ENCODE measurements at regions not wholly inside any gene's neighbourhood (a gene's known extent, or its start where the extent isn't known, plus 50 kb on each side); places are given as distances from the start of the nearest gene placed in this dataset.
A peak's percentile ranks its signal among the peaks of the same experiment; 100 is the strongest.

DNA sequence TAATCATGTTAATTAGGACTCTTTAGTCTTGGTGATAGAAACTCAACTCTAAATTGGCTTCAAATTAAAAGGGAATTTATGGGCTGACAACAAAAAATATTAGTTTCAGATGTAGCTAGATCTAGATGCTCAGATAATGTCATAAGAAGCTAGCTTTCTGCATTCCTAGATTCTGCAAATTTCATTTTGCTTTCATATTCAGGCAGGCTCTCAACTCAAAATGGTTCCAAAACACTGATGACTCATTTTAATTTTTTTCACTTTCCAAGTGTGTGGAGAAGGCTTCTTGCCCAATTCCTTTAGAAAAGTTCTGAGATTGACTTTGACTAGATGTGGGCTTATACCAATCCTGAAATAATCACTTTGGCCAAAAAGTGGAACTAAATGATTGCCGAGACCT lies 236.7 kb upstream of the GOT2 start:
- Histone ChIP-seq H3K4me3 (peak overlapping the region in 1 of 2 donors; percentile 22), H3K9me3 (no peaks in the 10 kb centered on the region), H3K27ac (no peak overlapping the region), H3K27me3 (no peaks in the 10 kb centered on the region), H3K4me1 (no peaks in the 10 kb centered on the region), H3K36me3 (no peaks in the 10 kb centered on the region)
- TF ChIP-seq, protein P1, sequence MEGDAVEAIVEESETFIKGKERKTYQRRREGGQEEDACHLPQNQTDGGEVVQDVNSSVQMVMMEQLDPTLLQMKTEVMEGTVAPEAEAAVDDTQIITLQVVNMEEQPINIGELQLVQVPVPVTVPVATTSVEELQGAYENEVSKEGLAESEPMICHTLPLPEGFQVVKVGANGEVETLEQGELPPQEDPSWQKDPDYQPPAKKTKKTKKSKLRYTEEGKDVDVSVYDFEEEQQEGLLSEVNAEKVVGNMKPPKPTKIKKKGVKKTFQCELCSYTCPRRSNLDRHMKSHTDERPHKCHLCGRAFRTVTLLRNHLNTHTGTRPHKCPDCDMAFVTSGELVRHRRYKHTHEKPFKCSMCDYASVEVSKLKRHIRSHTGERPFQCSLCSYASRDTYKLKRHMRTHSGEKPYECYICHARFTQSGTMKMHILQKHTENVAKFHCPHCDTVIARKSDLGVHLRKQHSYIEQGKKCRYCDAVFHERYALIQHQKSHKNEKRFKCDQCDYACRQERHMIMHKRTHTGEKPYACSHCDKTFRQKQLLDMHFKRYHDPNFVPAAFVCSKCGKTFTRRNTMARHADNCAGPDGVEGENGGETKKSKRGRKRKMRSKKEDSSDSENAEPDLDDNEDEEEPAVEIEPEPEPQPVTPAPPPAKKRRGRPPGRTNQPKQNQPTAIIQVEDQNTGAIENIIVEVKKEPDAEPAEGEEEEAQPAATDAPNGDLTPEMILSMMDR (IDR thresholded peaks at IDR 0.05) = no peak
- DNase-seq (ENCODE audit: low spot score in 2 of 2) = no peak
- intact Hi-C loops (cut with DNase I) = no loop called here

DNA sequence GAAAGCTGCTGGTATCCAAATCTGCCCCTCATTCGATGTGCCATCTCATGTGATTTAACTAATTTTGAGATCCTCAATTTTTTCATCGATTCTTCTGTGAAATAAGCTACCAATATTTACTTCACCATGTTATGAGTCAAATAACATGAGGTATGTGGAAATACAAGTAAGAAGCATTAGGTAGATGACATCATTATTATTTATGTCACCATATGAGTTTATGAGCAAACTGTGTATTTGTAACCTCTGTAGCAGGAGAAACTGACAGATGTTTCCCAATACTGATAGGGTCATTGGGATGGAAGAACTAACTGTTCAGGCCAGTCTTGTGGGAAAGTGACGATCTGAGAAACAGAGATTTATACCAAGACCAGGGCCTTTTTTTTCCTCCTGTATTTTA lies 229.4 kb upstream of the GOT2 start:
- TF ChIP-seq, protein P1 (IDR thresholded peaks at IDR 0.05) = no peak
- Histone ChIP-seq H3K9me3 (no peaks in the 10 kb centered on the region), H3K36me3 (no peaks in the 10 kb centered on the region), H3K4me1 (no peaks in the 10 kb centered on the region), H3K27me3 (no peaks in the 10 kb centered on the region), H3K4me3 (no peak overlapping the region), H3K27ac (no peak overlapping the region)
- intact Hi-C loops (cut with DNase I) = no loop called here
- no peak for DNase-seq (ENCODE audit: low spot score in 2 of 2)

DNA sequence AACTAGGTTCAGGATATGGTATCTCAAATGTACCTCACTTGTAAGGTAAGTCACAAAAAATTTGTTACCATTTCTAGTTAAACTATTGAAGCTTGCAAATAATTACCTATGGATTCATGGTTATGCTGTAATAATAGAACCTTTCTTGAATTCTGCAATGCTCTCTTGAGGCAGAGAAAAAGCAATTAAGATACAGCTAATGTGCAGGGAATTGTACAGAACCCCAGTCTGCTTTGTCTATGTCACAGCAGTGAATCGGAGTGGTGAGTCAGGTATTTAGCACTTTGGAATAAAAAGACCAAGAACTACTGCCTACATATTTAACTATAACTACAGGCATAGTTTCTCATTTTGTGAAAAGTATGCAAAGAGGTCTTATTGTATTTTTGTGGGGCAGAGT lies 228.7 kb upstream of the GOT2 start:
- no peaks in the 10 kb centered on the region for H3K4me1 ChIP-seq
- no peak overlapping the region for H3K4me3 ChIP-seq
- no peaks in the 10 kb centered on the region for H3K27me3 ChIP-seq
- no peak for DNase-seq (ENCODE audit: low spot score in 2 of 2)
- intact Hi-C loops (cut with DNase I) = no loop called here
- H3K36me3 ChIP-seq = no peaks in the 10 kb centered on the region
- H3K27ac ChIP-seq = no peak overlapping the region
- no peaks in the 10 kb centered on the region for H3K9me3 ChIP-seq
- TF ChIP-seq, protein P1 (IDR thresholded peaks at IDR 0.05) = no peak

DNA sequence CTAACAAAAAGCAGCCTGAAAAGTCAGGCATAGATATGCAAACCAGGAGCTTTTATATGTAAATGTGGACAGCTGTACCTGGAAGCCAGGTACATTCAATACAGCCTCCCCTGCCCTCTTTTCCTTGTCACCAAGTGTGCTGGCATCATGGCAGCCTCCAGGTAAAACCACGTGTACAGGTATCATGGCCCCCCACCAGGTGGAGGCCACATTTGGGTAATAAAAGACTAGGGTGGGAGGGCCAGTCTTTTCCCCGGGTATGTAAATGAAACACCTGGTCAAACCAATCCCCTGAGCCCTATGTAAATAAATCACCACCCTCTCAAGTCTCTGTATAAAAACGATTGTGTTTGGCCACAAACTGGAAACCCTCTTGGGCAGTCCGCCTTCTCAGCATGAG lies 226.4 kb upstream of the GOT2 start:
- Histone ChIP-seq H3K27ac (no peak overlapping the region), H3K4me3 (no peak overlapping the region), H3K9me3 (no peaks in the 10 kb centered on the region), H3K36me3 (no peaks in the 10 kb centered on the region), H3K4me1 (no peaks in the 10 kb centered on the region), H3K27me3 (no peaks in the 10 kb centered on the region)
- intact Hi-C loops (cut with DNase I) = no loop called here
- DNase-seq (ENCODE audit: low spot score in 2 of 2) = no peak
- TF ChIP-seq, protein P1 (IDR thresholded peaks at IDR 0.05) = no peak

DNA sequence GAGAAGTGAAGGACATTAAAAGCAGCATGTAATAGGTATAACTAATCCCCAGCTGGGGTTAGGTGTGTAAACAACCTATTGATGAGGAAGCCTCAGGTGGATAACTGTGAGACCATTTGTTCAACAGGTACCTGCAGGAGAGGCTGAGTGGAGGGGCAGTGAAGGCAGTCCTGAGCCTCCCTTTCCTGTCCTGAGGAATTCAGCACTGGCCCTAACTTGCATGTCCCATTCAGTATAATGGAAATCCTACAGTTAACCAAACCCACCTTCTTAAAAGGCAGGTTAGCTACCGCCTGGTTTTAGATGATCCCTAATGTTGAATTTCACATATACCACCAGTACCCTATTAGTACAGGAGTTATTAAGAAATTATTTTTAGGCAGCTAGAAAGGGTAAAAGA lies 225.9 kb upstream of the GOT2 start:
- TF ChIP-seq, protein P1 (IDR thresholded peaks at IDR 0.05) = no peak
- no peak overlapping the region for H3K4me3 ChIP-seq
- H3K27ac ChIP-seq = no peak overlapping the region
- no peaks in the 10 kb centered on the region for H3K36me3 ChIP-seq
- intact Hi-C loops (cut with DNase I) = no loop called here
- no peak for DNase-seq (ENCODE audit: low spot score in 2 of 2)
- H3K9me3 ChIP-seq = no peaks in the 10 kb centered on the region
- no peaks in the 10 kb centered on the region for H3K27me3 ChIP-seq
- H3K4me1 ChIP-seq = no peaks in the 10 kb centered on the region

DNA sequence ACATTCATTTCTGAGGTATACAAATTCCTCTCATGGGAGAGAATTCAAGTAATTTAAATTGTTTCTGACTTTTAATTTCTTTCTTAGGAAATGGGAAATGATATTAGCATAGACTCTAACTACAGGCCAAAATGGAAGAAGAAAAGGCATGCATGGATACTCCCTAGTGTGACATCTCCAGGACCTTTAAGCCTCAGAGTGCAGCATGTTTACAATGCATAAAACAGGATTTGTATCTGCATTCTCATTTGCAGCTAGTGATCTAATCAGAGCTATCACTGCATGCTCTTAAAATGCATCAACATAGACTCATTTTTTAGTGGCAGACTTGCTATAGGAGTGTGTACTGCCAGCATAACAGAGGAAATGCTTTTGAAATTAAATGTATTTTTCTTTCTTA lies 224.6 kb upstream of the GOT2 start:
- H3K36me3 ChIP-seq = no peaks in the 10 kb centered on the region
- DNase-seq (ENCODE audit: low spot score in 2 of 2) = no peak
- no peaks in the 10 kb centered on the region for H3K4me1 ChIP-seq
- TF ChIP-seq, protein P1 (IDR thresholded peaks at IDR 0.05) = no peak
- no peak overlapping the region for H3K27ac ChIP-seq
- no peaks in the 10 kb centered on the region for H3K27me3 ChIP-seq
- no peak overlapping the region for H3K4me3 ChIP-seq
- intact Hi-C loops (cut with DNase I) = no loop called here
- H3K9me3 ChIP-seq = peaks cover 0 to 3% of the 10 kb centered on the region in 2 donors
